ENCODE measurements at regions not wholly inside any gene's neighbourhood (a gene's known extent, or its start where the extent isn't known, plus 50 kb on each side); places are given as distances from the start of the nearest gene placed in this dataset.

DNA sequence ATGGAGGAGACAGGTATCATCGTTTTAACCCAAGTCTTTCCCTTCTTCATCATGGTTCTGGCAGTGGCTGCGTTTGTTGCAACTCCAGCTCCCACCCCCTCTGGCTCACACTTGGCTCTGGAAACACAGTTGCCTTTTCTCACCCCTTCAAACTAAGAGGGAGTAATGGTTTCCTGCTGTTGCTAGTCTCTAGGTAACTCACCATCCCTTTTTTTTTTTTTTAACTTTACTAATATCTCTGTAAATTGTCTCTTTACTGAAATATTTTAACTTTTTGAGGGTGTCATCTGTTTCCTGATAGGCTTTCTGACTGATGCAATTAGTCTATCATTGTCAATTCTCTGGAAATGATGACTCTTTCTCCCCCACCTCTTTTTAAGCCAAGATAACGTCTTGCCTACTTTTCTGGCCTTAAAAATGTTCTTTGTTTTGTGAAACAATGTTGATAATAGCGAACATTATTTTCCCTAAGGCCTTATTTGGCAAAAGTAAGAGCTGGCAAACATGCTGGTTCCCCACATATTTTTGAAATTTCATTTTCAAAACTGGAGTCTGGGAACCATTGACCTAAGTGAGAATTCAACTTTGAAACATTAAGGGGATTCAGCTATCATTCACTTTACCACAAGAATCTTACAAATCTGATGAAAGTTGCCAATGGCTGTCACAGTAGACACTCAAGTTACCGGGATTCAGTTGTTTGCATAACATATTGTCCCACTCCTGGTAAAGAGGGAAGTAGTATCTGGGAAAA, 85.3 kb downstream of the LEPR start:
- H3K9me2 ChIP-seq (ENCODE audit: insufficient read depth): no peaks in the 10 kb centered on the region
- Mint-ChIP-seq H3K9me3 (no peaks in the 10 kb centered on the region), H3K4me3 (no peak overlapping the region), H3K27ac (no peak overlapping the region), H3K4me1 (peaks cover 16% of the 10 kb centered on the region; the same call in 2 of the 3 replicates), H3K27me3 (ENCODE audit: insufficient read depth, low read depth, poor library complexity) (no peaks in the 10 kb centered on the region), H3K36me3 (ENCODE audit: low read depth) (no peaks in the 10 kb centered on the region)
- H2AFZ ChIP-seq: peak overlapping the region; percentile 23; the same call in 1 of the 2 replicates
- no peak overlapping the region for H3K27ac ChIP-seq (ENCODE audit: low read depth)
- H3K27me3 ChIP-seq (ENCODE audit: insufficient read depth): no peaks in the 10 kb centered on the region
- TF ChIP-seq REST (IDR thresholded peaks at IDR 0.05; ENCODE audit: unreplicated experiment): no peak
- TF ChIP-seq POLR2AphosphoS5 (IDR thresholded peaks at IDR 0.05; ENCODE audit: low read depth): no peak
- TF ChIP-seq, protein P1, sequence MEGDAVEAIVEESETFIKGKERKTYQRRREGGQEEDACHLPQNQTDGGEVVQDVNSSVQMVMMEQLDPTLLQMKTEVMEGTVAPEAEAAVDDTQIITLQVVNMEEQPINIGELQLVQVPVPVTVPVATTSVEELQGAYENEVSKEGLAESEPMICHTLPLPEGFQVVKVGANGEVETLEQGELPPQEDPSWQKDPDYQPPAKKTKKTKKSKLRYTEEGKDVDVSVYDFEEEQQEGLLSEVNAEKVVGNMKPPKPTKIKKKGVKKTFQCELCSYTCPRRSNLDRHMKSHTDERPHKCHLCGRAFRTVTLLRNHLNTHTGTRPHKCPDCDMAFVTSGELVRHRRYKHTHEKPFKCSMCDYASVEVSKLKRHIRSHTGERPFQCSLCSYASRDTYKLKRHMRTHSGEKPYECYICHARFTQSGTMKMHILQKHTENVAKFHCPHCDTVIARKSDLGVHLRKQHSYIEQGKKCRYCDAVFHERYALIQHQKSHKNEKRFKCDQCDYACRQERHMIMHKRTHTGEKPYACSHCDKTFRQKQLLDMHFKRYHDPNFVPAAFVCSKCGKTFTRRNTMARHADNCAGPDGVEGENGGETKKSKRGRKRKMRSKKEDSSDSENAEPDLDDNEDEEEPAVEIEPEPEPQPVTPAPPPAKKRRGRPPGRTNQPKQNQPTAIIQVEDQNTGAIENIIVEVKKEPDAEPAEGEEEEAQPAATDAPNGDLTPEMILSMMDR (conservative IDR thresholded peaks at IDR 0.05; ENCODE audit: low read depth in 2 of 2): no peak
- no peak for TF ChIP-seq EZH2phosphoT487 (IDR thresholded peaks at IDR 0.05; ENCODE audit: unreplicated experiment)
- TF ChIP-seq NANOG (IDR thresholded peaks at IDR 0.05; ENCODE audit: borderline replicate concordance): no peak
- no peak for TF ChIP-seq EZH2 (IDR thresholded peaks at IDR 0.05; ENCODE audit: low read depth, unreplicated experiment)
- TF ChIP-seq ZNF114 (CRISPR knock-in tag; IDR thresholded peaks at IDR 0.05): no peak
- TF ChIP-seq STAT1 (IDR thresholded peaks at IDR 0.05; ENCODE audit: unreplicated experiment): no peak
- H4K20me1 ChIP-seq (replicated peaks; ENCODE audit: insufficient read depth): no peaks in the 10 kb centered on the region
- no peaks in the 10 kb centered on the region for H3F3A ChIP-seq (replicated peaks; ENCODE audit: low read depth)
- ATAC-seq (no peak; the same call in 2 of the 3 replicates), DNase-seq (ENCODE audit: low spot score) (peak; percentile 20)
- no peak overlapping the region for H3K4me3 ChIP-seq
- H3K79me2 ChIP-seq (replicated peaks; ENCODE audit: insufficient read depth): no peaks in the 10 kb centered on the region
- H3K36me3 ChIP-seq (ENCODE audit: insufficient read depth): no peaks in the 10 kb centered on the region
- H3K4me2 ChIP-seq: no peak overlapping the region
- peaks cover 12% of the 10 kb centered on the region; the same call in 1 of the 2 replicates for H3K4me1 ChIP-seq (ENCODE audit: insufficient read depth)

- no peaks in the 10 kb centered on the region for H3K79me2 ChIP-seq (replicated peaks; ENCODE audit: insufficient read depth)
- Mint-ChIP-seq H3K9me3 (no peaks in the 10 kb centered on the region), H3K4me1 (peaks cover 16% of the 10 kb centered on the region; the same call in 2 of the 3 replicates), H3K27ac (no peak overlapping the region), H3K27me3 (ENCODE audit: insufficient read depth, low read depth, poor library complexity) (no peaks in the 10 kb centered on the region), H3K36me3 (ENCODE audit: low read depth) (no peaks in the 10 kb centered on the region), H3K4me3 (no peak overlapping the region)
- H3K27me3 ChIP-seq (ENCODE audit: insufficient read depth): no peaks in the 10 kb centered on the region
- H3K36me3 ChIP-seq (ENCODE audit: insufficient read depth): no peaks in the 10 kb centered on the region
- no peak overlapping the region for H3K27ac ChIP-seq (ENCODE audit: low read depth)
- H4K20me1 ChIP-seq (replicated peaks; ENCODE audit: insufficient read depth): no peaks in the 10 kb centered on the region
- no peak overlapping the region for H2AFZ ChIP-seq
- DNase-seq (ENCODE audit: low spot score) (no peak), ATAC-seq (no peak)
- H3K4me1 ChIP-seq (ENCODE audit: insufficient read depth): peaks cover 12% of the 10 kb centered on the region; the same call in 1 of the 2 replicates
- no peak overlapping the region for H3K4me3 ChIP-seq
- no peaks in the 10 kb centered on the region for H3K9me2 ChIP-seq (ENCODE audit: insufficient read depth)
- H3F3A ChIP-seq (replicated peaks; ENCODE audit: low read depth): no peaks in the 10 kb centered on the region
- no peak overlapping the region for H3K4me2 ChIP-seq
- TF ChIP-seq ZNF114 (CRISPR knock-in tag; IDR thresholded peaks at IDR 0.05): no peak
- TF ChIP-seq, protein P1 (conservative IDR thresholded peaks at IDR 0.05; ENCODE audit: low read depth in 2 of 2): no peak
- TF ChIP-seq REST (IDR thresholded peaks at IDR 0.05; ENCODE audit: unreplicated experiment): no peak
- TF ChIP-seq EZH2 (IDR thresholded peaks at IDR 0.05; ENCODE audit: low read depth, unreplicated experiment): no peak
- TF ChIP-seq NANOG (IDR thresholded peaks at IDR 0.05; ENCODE audit: borderline replicate concordance): no peak
- TF ChIP-seq EZH2phosphoT487 (IDR thresholded peaks at IDR 0.05; ENCODE audit: unreplicated experiment): no peak
Measured at GRCh38 chr1:65508051-65508450, 87.6 kb downstream of the LEPR start.
